RWPE1 (cell line): ENCODE measurements at regions not wholly inside any gene's neighbourhood (a gene's known extent, or its start where the extent isn't known, plus 50 kb on each side); places are given as distances from the start of the nearest gene placed in this dataset.

Experiments used
- CTCF ChIA-PET: fragments of 350-600 bp; sonication (Branson Sonifier 250); formaldehyde crosslinking; extraction: SDS; loops from one replicate; lab custom pipeline; 2021; lab: Yijun Ruan, JAX
- POLR2A ChIA-PET: fragments of 400-600 bp; formaldehyde crosslinking; extraction: SDS; loops from one replicate; lab custom pipeline; 2020; ENCODE audit warnings: antibody characterized with exemption; ENCODE audit not compliant: low non-redundant PET; lab: Yijun Ruan, JAX
- DNase-seq: peaks from one replicate; pipeline ENCODE4 v3.0.0; 2012; ENCODE audit warnings: low spot score
- H3K27ac ChIP-seq: fragments of 450-650 bp; 2 replicates; pipeline ENCODE4 v1.5.1; 2017
- CTCF ChIP-seq: fragments of 450-650 bp; conservative IDR thresholded peaks from 2 replicates; pipeline ENCODE4 v1.5.1; 2017; ENCODE audit warnings: low read depth, mild to moderate bottlenecking

- no peak for TF ChIP-seq CTCF
- DNase-seq, result no peak
- ChIA-PET CTCF (no interaction called here), POLR2A (no interaction called here)
- no peak overlapping the region for H3K27ac ChIP-seq
Observed at GRCh38 chr11:122604621-122605020, 50.9 kb upstream of the UBASH3B start.

GRCh38 chr11:122601141-122602125 lies 54.1 kb upstream of the UBASH3B start:
- CTCF ChIA-PET, result interaction anchor here (0.6 to 1.0 kb wide), 4 partner anchors 21 to 668 kb away, joined by 3 to 5 read pairs (median 3); no protein-coding TSS in a partner anchor
- peak; percentile 42 for DNase-seq
- POLR2A ChIA-PET, result interaction anchor here (0.6 kb wide), 1 partner anchor 452 kb away, joined by 3 read pairs; no protein-coding TSS in a partner anchor
- no peak for TF ChIP-seq CTCF
- H3K27ac ChIP-seq, result no peak overlapping the region

- H3K27ac ChIP-seq, result no peak overlapping the region
- no peak for DNase-seq
- POLR2A ChIA-PET, result no interaction called here
- CTCF ChIA-PET, result no interaction called here
- TF ChIP-seq CTCF, result no peak
Observed at GRCh38 chr11:122600290-122600689, 55.2 kb upstream of the UBASH3B start.

DNA sequence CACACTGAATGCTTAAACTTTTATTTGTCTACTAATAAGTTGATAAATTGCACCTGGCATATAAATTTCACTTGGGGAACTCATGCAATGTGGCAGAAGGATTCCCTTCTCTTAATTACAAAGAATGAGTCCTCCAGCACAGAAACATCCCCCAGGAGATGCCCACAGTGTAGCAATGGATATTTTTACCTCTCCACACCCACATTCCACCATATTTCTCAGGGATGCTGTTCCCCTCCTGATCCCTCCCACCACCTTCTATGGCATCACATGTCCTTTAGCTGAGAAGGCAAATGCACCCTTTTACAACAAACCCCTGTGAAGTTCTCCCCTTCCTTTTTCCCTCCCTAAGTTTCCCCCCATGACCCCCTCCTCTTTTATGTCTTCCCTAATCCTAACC lies 56.1 kb upstream of the UBASH3B start:
- ChIA-PET POLR2A (no interaction called here), CTCF (no interaction called here)
- H3K27ac ChIP-seq, result no peak overlapping the region
- TF ChIP-seq CTCF, result no peak
- no peak for DNase-seq

- DNase-seq, result peak; percentile 3
- ChIA-PET POLR2A (no interaction called here), CTCF (interaction anchor here (1.1 kb wide), 1 partner anchor 18 kb away, joined by 3 read pairs; no protein-coding TSS in a partner anchor)
- TF ChIP-seq CTCF, result no peak
- H3K27ac ChIP-seq, result no peak overlapping the region
Observed at GRCh38 chr11:122598971-122599370, 56.6 kb upstream of the UBASH3B start.

GRCh38 chr11:122597511-122597910 lies 58.0 kb upstream of the UBASH3B start:
- ChIA-PET POLR2A (no interaction called here), CTCF (interaction anchor here (0.6 to 1.3 kb wide), 3 partner anchors 16 to 424 kb away, joined by 3 to 6 read pairs (median 3); no protein-coding TSS in a partner anchor)
- H3K27ac ChIP-seq, result no peak overlapping the region
- no peak for DNase-seq
- TF ChIP-seq CTCF, result no peak
